ENCODE measurements at regions not wholly inside any gene's neighbourhood (a gene's known extent, or its start where the extent isn't known, plus 50 kb on each side); places are given as distances from the start of the nearest gene placed in this dataset.

DNA sequence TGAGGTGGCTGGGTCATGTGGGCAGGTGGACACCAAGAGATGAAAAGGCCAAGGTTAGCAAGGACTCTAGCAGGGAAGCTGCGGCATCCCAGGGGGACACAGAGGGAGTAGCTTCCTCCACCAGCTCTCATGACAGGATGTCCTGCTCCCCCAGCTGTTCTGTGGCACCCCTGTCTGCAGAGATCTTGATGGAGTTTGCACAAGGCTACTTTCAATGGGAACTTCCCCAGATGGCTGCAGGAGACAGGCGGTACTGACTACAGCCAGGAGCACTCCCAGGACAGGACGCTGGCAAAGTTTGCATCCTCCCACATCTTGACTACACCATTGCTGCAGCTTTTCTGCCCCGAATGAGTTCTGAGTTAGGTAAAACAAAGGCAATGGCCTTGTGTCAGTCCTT is 312.8 kb downstream of the TLE4 start:
- Histone ChIP-seq H3K9me3 (replicated peaks; ENCODE audit: control insufficient read depth, insufficient read depth, low read length) (no peaks in the 10 kb centered on the region), H3K27me3 (ENCODE audit: control insufficient read depth in 2 of 2, insufficient read depth in 2 of 2, low read length in 2 of 2) (no peaks in the 10 kb centered on the region), H3K36me3 (ENCODE audit: control insufficient read depth in 2 of 2, extremely low read depth in 1 of 2, insufficient read depth in 2 of 2, low read length in 2 of 2) (no peaks in the 10 kb centered on the region), H3K9ac (replicated peaks; ENCODE audit: extremely low read depth, insufficient read depth, low read length) (no peak overlapping the region), H3K4me1 (ENCODE audit: control insufficient read depth, extremely low read depth, insufficient read depth, low read length) (no peaks in the 10 kb centered on the region), H3K27ac (ENCODE audit: insufficient read depth, low read depth, low read length) (no peak overlapping the region), H3K4me2 (ENCODE audit: insufficient read depth, low read length) (no peak overlapping the region), H4K20me1 (replicated peaks; ENCODE audit: control insufficient read depth, extremely low read depth, insufficient read depth, low read length) (no peaks in the 10 kb centered on the region), H3K9me1 (replicated peaks; ENCODE audit: control insufficient read depth, extremely low read depth, insufficient read depth, low read length) (no peaks in the 10 kb centered on the region), H3K4me3 (replicated peaks in 1 of 3; ENCODE audit: insufficient read depth in 1 of 3, low read depth in 1 of 3, low read length in 3 of 3) (no peak overlapping the region), H3K79me2 (ENCODE audit: control insufficient read depth, insufficient read depth, low read length) (no peaks in the 10 kb centered on the region), H2AFZ (ENCODE audit: low read depth, low read length) (no peak overlapping the region)
- DNase-seq (ENCODE audit: low read depth, low spot score) (no peak), FAIRE-seq (no peak)
- intact Hi-C loops (cut with micrococcal nuclease), result no loop called here
- POLR2A ChIA-PET, result no interaction called here
- CTCF ChIA-PET, result no interaction called here
- TF ChIP-seq POLR2AphosphoS5 (IDR thresholded peaks at IDR 0.05; ENCODE audit: insufficient read depth, low read depth, low read length) (no peak), FOS (IDR thresholded peaks at IDR 0.05; ENCODE audit: borderline replicate concordance, insufficient read depth, low read length) (no peak)
- TF ChIP-seq, protein P1, sequence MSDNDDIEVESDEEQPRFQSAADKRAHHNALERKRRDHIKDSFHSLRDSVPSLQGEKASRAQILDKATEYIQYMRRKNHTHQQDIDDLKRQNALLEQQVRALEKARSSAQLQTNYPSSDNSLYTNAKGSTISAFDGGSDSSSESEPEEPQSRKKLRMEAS (IDR thresholded peaks at IDR 0.05; ENCODE audit: insufficient read depth, insufficient read length), result no peak
- no TSS peak for BruUV-seq (replicated peaks)
- dilution Hi-C loops (cut with MboI; ENCODE audit: extremely low pct_ligation_motif_present, low sequenced_read_pairs), result no loop called here

DNA sequence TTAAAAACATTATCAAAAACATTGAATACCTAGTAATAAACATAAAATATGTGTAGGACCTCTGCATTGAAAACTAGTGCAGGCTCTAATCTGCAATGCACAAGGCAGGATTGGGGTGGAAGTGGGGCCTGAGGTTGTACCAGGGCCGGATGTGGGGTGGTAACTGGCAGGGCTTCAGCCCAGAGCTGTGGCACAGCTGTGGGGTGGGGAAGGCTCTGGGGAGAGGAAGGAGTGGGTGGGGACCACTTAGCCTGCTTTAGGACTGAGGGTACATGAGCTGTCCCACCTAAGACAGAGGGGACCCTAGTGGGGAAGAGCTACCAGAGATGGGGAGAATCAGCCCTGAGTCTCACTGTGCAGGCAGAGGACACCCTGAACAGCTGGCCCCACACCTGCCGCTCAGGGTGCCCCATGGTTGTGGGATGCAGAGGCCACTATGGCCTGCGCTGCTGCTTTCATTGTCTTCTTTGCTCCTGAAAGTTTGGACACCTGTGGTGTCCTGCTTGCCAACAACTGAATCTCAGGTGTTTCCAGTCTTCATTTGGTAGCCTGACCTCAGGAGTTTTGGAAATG is 311.4 kb downstream of the TLE4 start:
- ChIA-PET POLR2A (no interaction called here), CTCF (no interaction called here)
- intact Hi-C loops (cut with micrococcal nuclease) (no loop called here), dilution Hi-C loops (cut with MboI; ENCODE audit: extremely low pct_ligation_motif_present, low sequenced_read_pairs) (no loop called here)
- H3K36me3 ChIP-seq (ENCODE audit: control insufficient read depth in 2 of 2, extremely low read depth in 1 of 2, insufficient read depth in 2 of 2, low read length in 2 of 2), result no peaks in the 10 kb centered on the region
- H3K27me3 ChIP-seq (ENCODE audit: control insufficient read depth in 2 of 2, insufficient read depth in 2 of 2, low read length in 2 of 2), result no peaks in the 10 kb centered on the region
- no peak overlapping the region for H3K4me2 ChIP-seq (ENCODE audit: insufficient read depth, low read length)
- H3K9me3 ChIP-seq (replicated peaks; ENCODE audit: control insufficient read depth, insufficient read depth, low read length), result no peaks in the 10 kb centered on the region
- no peak overlapping the region for H3K27ac ChIP-seq (ENCODE audit: insufficient read depth, low read depth, low read length)
- H3K9me1 ChIP-seq (replicated peaks; ENCODE audit: control insufficient read depth, extremely low read depth, insufficient read depth, low read length), result no peaks in the 10 kb centered on the region
- no peaks in the 10 kb centered on the region for H3K79me2 ChIP-seq (ENCODE audit: control insufficient read depth, insufficient read depth, low read length)
- no TSS peak for BruUV-seq (replicated peaks)
- H2AFZ ChIP-seq (ENCODE audit: low read depth, low read length), result no peak overlapping the region
- no peaks in the 10 kb centered on the region for H3K4me1 ChIP-seq (ENCODE audit: control insufficient read depth, extremely low read depth, insufficient read depth, low read length)
- DNase-seq (ENCODE audit: low read depth, low spot score), result no peak
- H4K20me1 ChIP-seq (replicated peaks; ENCODE audit: control insufficient read depth, extremely low read depth, insufficient read depth, low read length), result no peaks in the 10 kb centered on the region
- H3K9ac ChIP-seq (replicated peaks; ENCODE audit: extremely low read depth, insufficient read depth, low read length), result no peak overlapping the region
- TF ChIP-seq POLR2A (IDR thresholded peaks at IDR 0.05; ENCODE audit: low read depth, low read length) (no peak), MYC (IDR thresholded peaks at IDR 0.05; ENCODE audit: low read depth, low read length) (no peak), EZH2 (IDR thresholded peaks at IDR 0.05; ENCODE audit: borderline replicate concordance, low read depth, low read length, severe bottlenecking) (no peak), GATA2 (IDR thresholded peaks at IDR 0.05; ENCODE audit: insufficient read depth, insufficient read length, low read depth, low read length) (no peak), POLR2AphosphoS5 (IDR thresholded peaks at IDR 0.05; ENCODE audit: insufficient read depth, low read depth, low read length) (no peak)
- TF ChIP-seq, protein P2, sequence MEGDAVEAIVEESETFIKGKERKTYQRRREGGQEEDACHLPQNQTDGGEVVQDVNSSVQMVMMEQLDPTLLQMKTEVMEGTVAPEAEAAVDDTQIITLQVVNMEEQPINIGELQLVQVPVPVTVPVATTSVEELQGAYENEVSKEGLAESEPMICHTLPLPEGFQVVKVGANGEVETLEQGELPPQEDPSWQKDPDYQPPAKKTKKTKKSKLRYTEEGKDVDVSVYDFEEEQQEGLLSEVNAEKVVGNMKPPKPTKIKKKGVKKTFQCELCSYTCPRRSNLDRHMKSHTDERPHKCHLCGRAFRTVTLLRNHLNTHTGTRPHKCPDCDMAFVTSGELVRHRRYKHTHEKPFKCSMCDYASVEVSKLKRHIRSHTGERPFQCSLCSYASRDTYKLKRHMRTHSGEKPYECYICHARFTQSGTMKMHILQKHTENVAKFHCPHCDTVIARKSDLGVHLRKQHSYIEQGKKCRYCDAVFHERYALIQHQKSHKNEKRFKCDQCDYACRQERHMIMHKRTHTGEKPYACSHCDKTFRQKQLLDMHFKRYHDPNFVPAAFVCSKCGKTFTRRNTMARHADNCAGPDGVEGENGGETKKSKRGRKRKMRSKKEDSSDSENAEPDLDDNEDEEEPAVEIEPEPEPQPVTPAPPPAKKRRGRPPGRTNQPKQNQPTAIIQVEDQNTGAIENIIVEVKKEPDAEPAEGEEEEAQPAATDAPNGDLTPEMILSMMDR (IDR thresholded peaks at IDR 0.05; ENCODE audit: extremely low read depth in 1 of 2, insufficient read depth in 1 of 2, low read depth in 1 of 2, low read length in 2 of 2), result no peak
- no peak for FAIRE-seq
- no peak overlapping the region for H3K4me3 ChIP-seq (replicated peaks in 1 of 3; ENCODE audit: insufficient read depth in 1 of 3, low read depth in 1 of 3, low read length in 3 of 3)
